H1 (cell line): ENCODE measurements at regions not wholly inside any gene's neighbourhood (a gene's known extent, or its start where the extent isn't known, plus 50 kb on each side); places are given as distances from the start of the nearest gene placed in this dataset.

Source experiments
- CEBPB ChIP-seq: IDR thresholded peaks from 2 replicates; pipeline ENCODE4 v1.6.1; 2012; ENCODE audit warnings: low read depth, low read length
- CTCF ChIP-seq, 3 experiments: IDR thresholded peaks; 1 replicate in 2 of 3; 2 replicates in 1 of 3; pipeline versions ENCODE4 v1.5.1 to v1.6.1; 2011; ENCODE audit warnings: low read length in 3 of 3, mild to moderate bottlenecking in 3 of 3, inconsistent platforms in 2 of 3, low read depth in 1 of 3, moderate library complexity in 1 of 3; ENCODE audit not compliant: insufficient read depth in 1 of 3; ENCODE audit errors: control extremely low read depth in 1 of 3
- POLR2A ChIP-seq, 2 experiments: IDR thresholded peaks; 1 replicate in 1 of 2; 2 replicates in 1 of 2; pipeline ENCODE4 v1.6.1; 2011; ENCODE audit warnings: low read depth in 2 of 2, low read length in 2 of 2, mild to moderate bottlenecking in 2 of 2; ENCODE audit errors: control extremely low read depth in 1 of 2
- SIX5 ChIP-seq: IDR thresholded peaks from 2 replicates; pipeline ENCODE4 v1.6.1; 2011; ENCODE audit warnings: mild to moderate bottlenecking, low read depth, low read length
- YY1 ChIP-seq: IDR thresholded peaks from 2 replicates; pipeline ENCODE4 v1.6.1; 2011; ENCODE audit warnings: low read depth, mild to moderate bottlenecking, low read length

- TF ChIP-seq CEBPB = no peak
- no peak for TF ChIP-seq YY1
- TF ChIP-seq POLR2A (IDR thresholded peaks at IDR 0.05; ENCODE audit: control extremely low read depth in 1 of 2, low read depth in 2 of 2, low read length in 2 of 2) = no peak
- no peak for TF ChIP-seq SIX5
- no peak for TF ChIP-seq CTCF (IDR thresholded peaks at IDR 0.05; ENCODE audit: control extremely low read depth in 1 of 3, insufficient read depth in 1 of 3, low read depth in 1 of 3, low read length in 3 of 3)
These were observed 223.2 kb downstream of the BLID start for GRCh38 chr11:121892863-121893262.
